WTC11 (cell line): ENCODE measurements at regions not wholly inside any gene's neighbourhood (a gene's known extent, or its start where the extent isn't known, plus 50 kb on each side); places are given as distances from the start of the nearest gene placed in this dataset.

Experiments
- ATAC-seq: fragments of 200-7000 bp; cut with Tn5 transposase; 2 replicates; pipeline ENCODE4 v1.10.0; 2021; ENCODE audit warnings: mild to moderate bottlenecking, moderate library complexity
- CTCF ChIA-PET: fragments of 300-600 bp; sonication (Branson Sonifier 250); formaldehyde crosslinking; loops from one replicate; lab custom pipeline; 2021; ENCODE audit warnings: antibody characterized with exemption; lab: Charles Lee
- POLR2A ChIA-PET: fragments of 350-600 bp; sonication (Branson Sonifier 250); formaldehyde crosslinking; loops from one replicate; lab custom pipeline; 2021; ENCODE audit warnings: antibody characterized with exemption; lab: Charles Lee
- DNase-seq: peaks from one replicate; pipeline ENCODE4 v3.0.0; 2021; ENCODE audit warnings: low spot score
- H3K27ac Mint-ChIP-seq: 2 replicates; pipeline ENCODE4 v1.8.0; 2021; ENCODE audit warnings: mixed read lengths
- H3K27me3 Mint-ChIP-seq: 2 replicates; pipeline ENCODE4 v1.8.0; 2021; ENCODE audit warnings: low read depth, mild to moderate bottlenecking, moderate library complexity, mixed read lengths
- H3K36me3 Mint-ChIP-seq: 2 replicates; pipeline ENCODE4 v1.8.0; 2021; ENCODE audit warnings: mixed read lengths
- H3K4me1 Mint-ChIP-seq: 2 replicates; pipeline ENCODE4 v1.8.0; 2022; ENCODE audit warnings: mixed read lengths
- H3K4me3 Mint-ChIP-seq: 2 replicates; pipeline ENCODE4 v1.8.0; 2021; ENCODE audit warnings: mild to moderate bottlenecking, moderate library complexity, mixed read lengths
- H3K9me3 Mint-ChIP-seq: 2 replicates; pipeline ENCODE4 v1.8.0; 2021; ENCODE audit warnings: mixed read lengths
- ARID4B ChIP-seq: sonication (generic); formaldehyde crosslinking; IDR thresholded peaks from 2 replicates; pipeline ENCODE4 v1.8.0; 2023; ENCODE audit warnings: missing genetic modification reagents, mild to moderate bottlenecking, borderline replicate concordance
- CTCF ChIP-seq: fragments of 200-600 bp; IDR thresholded peaks from 2 replicates; pipeline ENCODE4 v1.8.0; 2022; ENCODE audit warnings: antibody characterized with exemption
- ERG ChIP-seq: fragments of 250-450 bp; sonication (Bioruptor Pico); IDR thresholded peaks from 2 replicates; pipeline ENCODE4 v1.8.0; 2021; ENCODE audit warnings: mild to moderate bottlenecking
- GTF2I ChIP-seq: fragments of 250-450 bp; sonication (Bioruptor Pico); conservative IDR thresholded peaks from 2 replicates; pipeline ENCODE4 v1.4.0; 2021; ENCODE audit warnings: mild to moderate bottlenecking
- IRF2 ChIP-seq: sonication (generic); formaldehyde crosslinking; IDR thresholded peaks from 2 replicates; pipeline ENCODE4 v1.8.0; 2022; ENCODE audit warnings: low read depth, missing genetic modification reagents, borderline replicate concordance
- KAT7 ChIP-seq: sonication (generic); formaldehyde crosslinking; IDR thresholded peaks from 2 replicates; pipeline ENCODE4 v1.8.1; 2023; ENCODE audit warnings: missing genetic modification reagents, mild to moderate bottlenecking, borderline replicate concordance
- NFE2L1 ChIP-seq: sonication (generic); formaldehyde crosslinking; IDR thresholded peaks from 2 replicates; pipeline ENCODE4 v1.8.1; 2023; ENCODE audit warnings: missing genetic modification reagents
- NFYB ChIP-seq: sonication (generic); formaldehyde crosslinking; conservative IDR thresholded peaks from 2 replicates; pipeline ENCODE4 v1.8.0; 2022; ENCODE audit warnings: low read depth, missing genetic modification reagents
- NR2C2 ChIP-seq: sonication (generic); formaldehyde crosslinking; IDR thresholded peaks from 2 replicates; pipeline ENCODE4 v1.8.0; 2022; ENCODE audit warnings: mild to moderate bottlenecking, missing genetic modification reagents
- SMAD3 ChIP-seq: sonication (generic); formaldehyde crosslinking; IDR thresholded peaks from 2 replicates; pipeline ENCODE4 v1.8.0; 2022; ENCODE audit warnings: missing genetic modification reagents, mild to moderate bottlenecking, borderline replicate concordance
- ZNF425 ChIP-seq: fragments of 250-450 bp; sonication (Bioruptor Pico); conservative IDR thresholded peaks from 2 replicates; pipeline ENCODE4 v1.9.0; 2021; ENCODE audit warnings: mild to moderate bottlenecking

GRCh38 chr4:84401701-84402306, 97.3 kb downstream of the NKX6-1 start:
- CTCF ChIA-PET = interaction anchor here (0.6 to 1.4 kb wide), 3 partner anchors 82 to 235 kb away, joined by 3 to 4 read pairs (median 3); no protein-coding TSS in a partner anchor
- H3K36me3 Mint-ChIP-seq = no peaks in the 10 kb centered on the region
- no peak overlapping the region for H3K27ac Mint-ChIP-seq
- H3K4me1 Mint-ChIP-seq = no peaks in the 10 kb centered on the region
- TF ChIP-seq NFYB (CRISPR knock-in tag) = no peak
- no peak for TF ChIP-seq ERG (CRISPR knock-in tag)
- TF ChIP-seq ZNF425 (CRISPR knock-in tag) = no peak
- TF ChIP-seq ARID4B (CRISPR knock-in tag) = no peak
- no peak for TF ChIP-seq KAT7 (CRISPR knock-in tag)
- no peak for TF ChIP-seq NR2C2
- TF ChIP-seq IRF2 (CRISPR knock-in tag) = no peak
- TF ChIP-seq GTF2I = no peak
- no peak for TF ChIP-seq CTCF
- no peak for TF ChIP-seq NFE2L1 (CRISPR knock-in tag)
- TF ChIP-seq SMAD3 (CRISPR knock-in tag) = no peak
- no peaks in the 10 kb centered on the region for H3K9me3 Mint-ChIP-seq
- ATAC-seq (peak; percentile 56), DNase-seq (no peak)
- POLR2A ChIA-PET = no interaction called here
- H3K4me3 Mint-ChIP-seq = no peak overlapping the region
- H3K27me3 Mint-ChIP-seq = no peaks in the 10 kb centered on the region

GRCh38 chr4:84394386-84394785, 104.7 kb downstream of the NKX6-1 start:
- ChIA-PET CTCF (no interaction called here), POLR2A (no interaction called here)
- Mint-ChIP-seq H3K27me3 (no peaks in the 10 kb centered on the region), H3K4me3 (no peak overlapping the region), H3K4me1 (no peaks in the 10 kb centered on the region), H3K9me3 (peaks cover 6% of the 10 kb centered on the region), H3K36me3 (no peaks in the 10 kb centered on the region), H3K27ac (no peak overlapping the region)
- DNase-seq = no peak
- TF ChIP-seq IRF2 (CRISPR knock-in tag) = no peak
- ATAC-seq = no peak
